HepG2 (cell line): ENCODE measurements at regions not wholly inside any gene's neighbourhood (a gene's known extent, or its start where the extent isn't known, plus 50 kb on each side); places are given as distances from the start of the nearest gene placed in this dataset.

Experiments used
- ATAC-seq: fragments of 200-7000 bp; cut with Tn5 transposase; 3 replicates; pipeline ENCODE4 v1.9.1; 2020; ENCODE audit warnings: mild to moderate bottlenecking, moderate library complexity
- BruUV-seq: library from RNA; stranded (reverse); fragments of 400-500 nt; replicated peaks from 2 replicates; lab custom pipeline; 2021; lab: Mats Ljungman, UMichigan
- CTCF ChIA-PET: fragments of 300-600 bp; formaldehyde crosslinking; extraction: SDS; loops from one replicate; lab custom pipeline; 2021; ENCODE audit warnings: low total read pairs, inconsistent platforms, low intra/inter-chr PET ratio; lab: Yijun Ruan, JAX
- POLR2A ChIA-PET: fragments of 350-600 bp; sonication (Branson Sonifier 250); formaldehyde crosslinking; loops from one replicate; lab custom pipeline; 2020; ENCODE audit warnings: antibody characterized with exemption, inconsistent platforms; lab: Yijun Ruan, JAX
- DNase-seq: peaks from one replicate; pipeline ENCODE4 v3.0.0-alpha.2; 2015; ENCODE audit warnings: low spot score
- FAIRE-seq: peaks from 3 replicates; lab custom pipeline; 2011; peaks lifted over from hg19 to GRCh38; lab: Jason Lieb, UNC
- H2AFZ ChIP-seq: one replicate; pipeline ENCODE4 v1.6.1; 2011; ENCODE audit warnings: low read length, inconsistent platforms
- H3K27ac ChIP-seq: fragments of 300-600 bp; 3 replicates; pipeline ENCODE4 v1.8.0; 2011; ENCODE audit warnings: mixed run types, mild to moderate bottlenecking, mixed read lengths, low read length, inconsistent platforms; ENCODE audit not compliant: insufficient read depth; ENCODE audit errors: extremely low read length
- H3K27me3 ChIP-seq, 2 experiments: fragments of 200-600 bp in 1 of 2; 2 replicates in 1 of 2; 3 replicates in 1 of 2; pipeline versions ENCODE4 v1.6.0 to v1.8.0; 2011; ENCODE audit warnings: low read length in 2 of 2, mild to moderate bottlenecking in 2 of 2, moderate library complexity in 2 of 2, inconsistent platforms in 1 of 2; ENCODE audit not compliant: insufficient read depth in 2 of 2, control insufficient read depth in 1 of 2
- H3K36me3 ChIP-seq, 2 experiments: fragments of 200-600 bp in 1 of 2; replicated peaks in 1 of 2; 2 replicates in 1 of 2; 3 replicates in 1 of 2; pipeline versions ENCODE4 v1.5.1 to v1.8.0; 2011; ENCODE audit warnings: low read length in 2 of 2, inconsistent platforms in 1 of 2; ENCODE audit not compliant: insufficient read depth in 2 of 2, control insufficient read depth in 1 of 2
- H3K4me1 ChIP-seq: 2 replicates; pipeline ENCODE4 v1.5.1; 2012; ENCODE audit warnings: low read length, inconsistent platforms; ENCODE audit not compliant: insufficient read depth
- H3K4me2 ChIP-seq: 2 replicates; pipeline ENCODE4 v1.6.0; 2011; ENCODE audit warnings: low read depth, low read length, inconsistent platforms
- H3K4me3 ChIP-seq, 3 experiments: fragments of 200-600 bp in 1 of 3; sonication (generic), shearing (Covaris generic) in 1 of 3; replicated peaks in 1 of 3; 2 replicates each; pipeline ENCODE4 v1.5.1; 2011 to 2016; ENCODE audit warnings: low read length in 3 of 3, inconsistent platforms in 2 of 3, low read depth in 2 of 3, mild to moderate bottlenecking in 2 of 3, control low read depth in 1 of 3, mixed read lengths in 1 of 3; ENCODE audit not compliant: insufficient read depth in 1 of 3
- H3K79me2 ChIP-seq: one replicate; pipeline ENCODE4 v1.6.1; 2011; ENCODE audit warnings: low read length, inconsistent platforms; ENCODE audit not compliant: insufficient read depth
- H3K9ac ChIP-seq: 2 replicates; pipeline ENCODE4 v1.6.0; 2011; ENCODE audit warnings: mild to moderate bottlenecking, low read depth, low read length, inconsistent platforms; ENCODE audit not compliant: insufficient read depth
- H3K9me3 ChIP-seq: 2 replicates; pipeline ENCODE4 v1.5.1; 2012; ENCODE audit warnings: mild to moderate bottlenecking, low read length
- H4K20me1 ChIP-seq: 2 replicates; pipeline ENCODE4 v1.6.0; 2011; ENCODE audit warnings: inconsistent platforms, mild to moderate bottlenecking, low read length, moderate library complexity; ENCODE audit not compliant: insufficient read depth
- ATM ChIP-seq: fragments of 450-650 bp; IDR thresholded peaks from 2 replicates; pipeline ENCODE4 v1.7.1; 2017; ENCODE audit warnings: mild to moderate bottlenecking, borderline replicate concordance
- GABPA ChIP-seq, 2 experiments: IDR thresholded peaks; 2 replicates each; pipeline ENCODE4 v1.6.1; 2011 to 2016; ENCODE audit warnings: low read depth in 2 of 2, low read length in 1 of 2, missing biosample characterization in 1 of 2, missing genetic modification characterization in 1 of 2
- SIN3B ChIP-seq: fragments of 150-350 bp; IDR thresholded peaks from 2 replicates; pipeline ENCODE4 v1.6.1; 2014; ENCODE audit warnings: low read length
- SP4 ChIP-seq: sonication (generic); formaldehyde crosslinking; IDR thresholded peaks from 2 replicates; pipeline ENCODE4 v1.8.1; 2023; ENCODE audit warnings: mild to moderate bottlenecking, missing genetic modification reagents
- ZNF232 ChIP-seq: sonication (generic); formaldehyde crosslinking; IDR thresholded peaks from 2 replicates; pipeline ENCODE4 v1.4.0; 2020; ENCODE audit warnings: missing genetic modification reagents, borderline replicate concordance
- ZZZ3 ChIP-seq: sonication (generic); formaldehyde crosslinking; IDR thresholded peaks from 2 replicates; pipeline ENCODE4 v1.4.0; 2020; ENCODE audit warnings: missing genetic modification reagents, mild to moderate bottlenecking, borderline replicate concordance
- WGBS: methylation state at CpG from one replicate; pipeline ENCODE4 v1.1.6; 2017; ENCODE audit warnings: low lambda C conversion rate; 5-methylcytosine and 5-hydroxymethylcytosine counted together
- in situ Hi-C: cut with HindIII; loops from 2 replicates; pipeline ENCODE4 v1.10.0; 2017; ENCODE audit warnings: low pct_unique_long_range_greater_than_20kb; ENCODE audit not compliant: extremely low pct_ligation_motif_present
- intact Hi-C: fragments of 100-400 bp; cut with micrococcal nuclease; formaldehyde crosslinking; loops from one replicate; pipeline ENCODE4 v1.10.0; 2022; ENCODE audit not compliant: unreplicated experiment
- TF ChIP-seq, protein P1 (sequence below): sonication (generic); formaldehyde crosslinking; IDR thresholded peaks from 2 replicates; pipeline ENCODE4 v1.5.0; 2020; ENCODE audit warnings: mild to moderate bottlenecking, missing genetic modification reagents, borderline replicate concordance
- TF ChIP-seq, protein P2 (sequence below): IDR thresholded peaks from 2 replicates; pipeline ENCODE4 v1.6.1; 2016; ENCODE audit warnings: control low read depth

DNA sequence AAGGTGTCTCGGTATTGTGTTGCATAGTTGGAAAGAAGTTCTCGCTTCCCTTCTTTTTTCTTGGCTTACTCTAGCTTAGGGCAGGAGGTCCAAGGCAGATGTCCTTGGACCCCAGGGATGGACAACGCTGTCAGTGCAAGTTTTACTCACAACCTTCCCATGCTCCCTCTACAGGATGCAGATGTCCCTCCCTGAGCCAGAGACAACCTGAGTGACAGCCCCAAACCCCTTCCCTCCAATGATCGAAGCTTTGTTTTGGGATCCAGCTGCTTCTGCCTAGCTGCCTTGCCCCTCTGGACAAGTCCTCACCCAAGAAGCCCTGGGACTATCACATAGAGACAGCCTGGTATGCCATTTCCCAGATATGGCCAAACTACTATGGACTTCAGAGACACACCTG is 112.0 kb upstream of the RAP1B start:
- ChIA-PET POLR2A (no interaction called here), CTCF (no interaction called here)
- H2AFZ ChIP-seq, result no peak overlapping the region
- DNase-seq (no peak), ATAC-seq (peak; percentile 49; the same call in 1 of the 3 replicates), FAIRE-seq (no peak)
- H3K79me2 ChIP-seq, result no peaks in the 10 kb centered on the region
- no peaks in the 10 kb centered on the region for H3K9me3 ChIP-seq
- H3K4me3 ChIP-seq, result no peak overlapping the region
- no peak overlapping the region for H3K27ac ChIP-seq
- H3K4me1 ChIP-seq, result no peaks in the 10 kb centered on the region
- intact Hi-C loops (loop anchor here (2.0 kb wide), 1 partner anchor 140 kb away; no protein-coding TSS in a partner anchor), in situ Hi-C loops (no loop called here)
- H3K9ac ChIP-seq, result no peak overlapping the region
- H3K27me3 ChIP-seq, result no peaks in the 10 kb centered on the region; a peak in 1 of 5 replicates
- H3K4me2 ChIP-seq, result no peak overlapping the region
- 43% methylated on average over 3 of the region's 4 CpGs for WGBS
- TF ChIP-seq SIN3B (no peak), ZZZ3 (CRISPR knock-in tag) (no peak), GABPA (IDR thresholded peaks at IDR 0.05; ENCODE audit: low read depth, low read length) (no peak), GABPA (CRISPR knock-in tag; IDR thresholded peaks at IDR 0.05; ENCODE audit: low read depth) (no peak), ZNF232 (CRISPR knock-in tag) (no peak), ATM (no peak), SP4 (CRISPR knock-in tag) (no peak)
- TF ChIP-seq, protein P1, sequence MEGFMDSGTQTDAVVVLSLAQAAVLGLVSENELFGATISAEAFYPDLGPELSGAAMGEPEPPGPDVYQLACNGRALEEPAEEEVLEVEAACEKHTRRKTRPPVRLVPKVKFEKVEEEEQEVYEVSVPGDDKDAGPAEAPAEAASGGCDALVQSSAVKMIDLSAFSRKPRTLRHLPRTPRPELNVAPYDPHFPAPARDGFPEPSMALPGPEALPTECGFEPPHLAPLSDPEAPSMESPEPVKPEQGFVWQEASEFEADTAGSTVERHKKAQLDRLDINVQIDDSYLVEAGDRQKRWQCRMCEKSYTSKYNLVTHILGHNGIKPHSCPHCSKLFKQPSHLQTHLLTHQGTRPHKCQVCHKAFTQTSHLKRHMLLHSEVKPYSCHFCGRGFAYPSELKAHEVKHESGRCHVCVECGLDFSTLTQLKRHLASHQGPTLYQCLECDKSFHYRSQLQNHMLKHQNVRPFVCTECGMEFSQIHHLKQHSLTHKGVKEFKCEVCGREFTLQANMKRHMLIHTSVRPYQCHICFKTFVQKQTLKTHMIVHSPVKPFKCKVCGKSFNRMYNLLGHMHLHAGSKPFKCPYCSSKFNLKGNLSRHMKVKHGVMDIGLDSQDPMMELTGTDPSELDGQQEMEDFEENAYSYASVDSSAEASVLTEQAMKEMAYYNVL (CRISPR knock-in tag), result no peak
- TF ChIP-seq, protein P2, sequence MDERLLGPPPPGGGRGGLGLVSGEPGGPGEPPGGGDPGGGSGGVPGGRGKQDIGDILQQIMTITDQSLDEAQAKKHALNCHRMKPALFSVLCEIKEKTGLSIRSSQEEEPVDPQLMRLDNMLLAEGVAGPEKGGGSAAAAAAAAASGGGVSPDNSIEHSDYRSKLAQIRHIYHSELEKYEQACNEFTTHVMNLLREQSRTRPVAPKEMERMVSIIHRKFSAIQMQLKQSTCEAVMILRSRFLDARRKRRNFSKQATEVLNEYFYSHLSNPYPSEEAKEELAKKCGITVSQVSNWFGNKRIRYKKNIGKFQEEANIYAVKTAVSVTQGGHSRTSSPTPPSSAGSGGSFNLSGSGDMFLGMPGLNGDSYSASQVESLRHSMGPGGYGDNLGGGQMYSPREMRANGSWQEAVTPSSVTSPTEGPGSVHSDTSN, result no peak
- no TSS peak for BruUV-seq
- no peaks in the 10 kb centered on the region for H3K36me3 ChIP-seq
- no peaks in the 10 kb centered on the region for H4K20me1 ChIP-seq
